ENCODE measurements at regions not wholly inside any gene's neighbourhood (a gene's known extent, or its start where the extent isn't known, plus 50 kb on each side); places are given as distances from the start of the nearest gene placed in this dataset.
"Not testable (repeated sequence)": the region's sequence is repeated elsewhere in the genome, so short reads cannot be mapped to it uniquely, and the experiment has no call there.

DNA sequence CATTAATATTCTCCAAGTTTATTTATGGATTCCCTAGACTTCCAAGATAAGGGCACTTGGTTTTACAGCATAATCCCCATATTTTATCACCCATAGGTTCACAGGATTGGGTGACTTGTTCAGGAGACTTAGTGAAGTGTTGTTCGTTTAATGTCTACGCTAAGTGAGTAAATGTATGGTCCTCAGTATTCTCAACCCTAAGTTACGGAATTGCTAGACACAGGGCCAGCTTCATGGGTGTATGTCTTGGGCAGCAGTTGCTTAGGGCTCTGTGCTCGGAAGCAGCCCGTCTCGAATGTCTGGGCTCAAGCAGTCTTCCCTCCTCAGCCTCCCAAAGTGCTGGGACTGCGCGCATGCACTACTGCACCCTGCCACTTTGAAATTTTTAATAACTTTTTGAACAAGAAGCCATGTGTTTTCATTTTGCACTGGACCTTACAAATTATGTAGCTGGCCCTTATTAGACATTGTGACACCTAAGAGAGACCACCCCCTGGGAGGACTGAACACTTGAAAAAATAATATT lies 91.5 kb upstream of the ZNF217 start:
- DNase-seq = no peak

GRCh38 chr20:53683506-53683905 lies 89.9 kb upstream of the ZNF217 start:
- DNase-seq = no peak

DNA sequence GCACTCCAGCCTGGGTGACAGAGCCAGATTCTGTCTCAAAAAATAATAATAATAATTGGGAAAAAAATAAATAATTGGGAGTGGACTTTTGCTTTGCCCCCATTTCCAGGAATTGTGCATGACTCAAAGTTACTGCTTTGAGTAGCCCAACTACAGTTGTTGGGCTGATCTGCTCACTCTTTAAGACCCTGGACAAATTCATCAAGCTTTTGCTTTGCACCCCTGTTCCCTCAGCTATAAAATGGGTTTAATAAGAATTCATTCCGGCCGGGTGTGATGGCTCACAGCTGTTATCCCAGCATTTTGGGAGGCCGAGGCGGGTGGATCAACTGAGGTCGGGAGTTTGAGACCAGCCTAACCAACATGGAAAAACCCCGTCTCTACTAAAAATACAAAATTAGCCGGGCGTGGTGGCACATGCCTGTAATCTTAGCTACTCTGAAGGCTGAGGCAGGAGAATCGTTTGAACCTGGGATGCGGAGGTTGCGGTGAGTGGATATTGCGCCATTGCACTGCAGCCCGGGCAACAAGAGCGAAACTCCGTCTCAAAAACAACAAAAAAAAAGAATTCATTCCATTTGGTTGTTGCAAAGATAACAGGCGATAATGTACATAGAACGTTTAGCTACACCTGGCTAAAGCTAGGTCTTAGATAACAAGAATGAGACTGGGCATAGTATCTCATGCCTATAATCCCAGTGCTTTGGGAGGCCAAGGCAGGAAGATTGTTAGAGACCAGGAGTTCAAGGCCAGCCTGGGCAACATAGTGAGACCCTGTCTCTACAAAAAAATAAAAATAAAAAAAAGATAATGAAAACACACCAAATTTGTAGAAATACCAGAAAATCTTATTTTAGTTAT lies 87.9 kb upstream of the ZNF217 start:
- DNase-seq = no peak

GRCh38 chr20:53679597-53680309 lies 86.1 kb upstream of the ZNF217 start:
- no peak for DNase-seq

DNA sequence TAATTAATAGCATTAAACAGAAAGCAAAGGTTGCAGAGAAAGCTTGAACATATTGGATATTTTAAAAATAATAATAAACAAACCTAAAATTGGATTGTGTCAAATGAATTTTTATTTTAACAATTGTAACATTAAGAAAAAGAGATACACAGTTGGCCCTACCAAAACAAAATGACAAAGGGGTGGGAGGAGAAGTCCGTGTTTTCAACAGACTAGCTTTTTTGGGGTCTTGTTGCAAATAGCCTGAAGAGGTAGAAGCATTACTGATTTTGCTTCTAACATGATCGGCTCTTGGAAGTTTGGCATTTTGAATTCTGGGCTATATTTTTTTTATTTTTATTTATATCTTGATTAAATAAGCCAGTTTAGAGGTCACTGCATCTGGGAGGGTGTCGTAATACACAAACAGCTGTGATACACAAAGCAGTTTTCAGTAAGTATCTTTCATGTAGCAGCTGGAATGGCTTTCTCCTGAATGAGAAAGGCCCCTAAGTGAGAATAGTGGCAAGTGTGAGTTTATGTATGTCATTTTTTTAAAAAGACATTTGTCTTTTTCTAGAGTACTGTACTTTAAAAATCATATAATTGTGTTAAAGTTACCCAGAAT lies 85.5 kb upstream of the ZNF217 start:
- no peak for DNase-seq

DNA sequence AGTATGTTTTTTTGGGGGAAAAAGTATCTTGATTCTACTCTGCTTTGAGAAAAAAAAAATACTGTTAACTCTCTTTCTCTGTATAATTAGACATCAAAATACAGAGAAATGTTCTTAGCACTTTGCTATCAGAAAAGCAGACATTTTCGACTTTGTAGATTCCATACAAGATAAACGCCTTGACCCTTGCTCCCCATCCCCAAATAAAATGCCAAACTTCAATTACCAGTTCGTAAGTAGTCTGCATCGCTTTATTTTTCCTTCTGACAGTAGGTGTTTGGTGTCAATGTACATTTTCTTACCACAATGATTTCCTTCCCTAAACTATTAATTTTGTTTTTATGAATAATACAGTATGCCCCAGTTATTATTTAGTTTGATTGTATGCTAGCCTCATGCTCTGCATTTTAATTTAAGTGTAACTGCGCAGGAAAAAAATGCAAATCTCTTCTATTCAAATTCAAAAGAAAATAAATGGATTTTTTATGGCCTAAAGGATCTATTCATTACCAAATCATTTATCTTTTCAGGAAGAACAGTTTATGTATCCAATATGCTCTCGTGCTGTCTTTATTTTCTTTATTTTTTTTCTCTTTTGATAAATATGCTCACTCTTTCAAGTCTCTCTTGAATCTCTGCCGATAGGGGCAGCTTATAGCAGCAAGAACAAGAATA lies 84.8 kb upstream of the ZNF217 start:
- DNase-seq = no peak

DNA sequence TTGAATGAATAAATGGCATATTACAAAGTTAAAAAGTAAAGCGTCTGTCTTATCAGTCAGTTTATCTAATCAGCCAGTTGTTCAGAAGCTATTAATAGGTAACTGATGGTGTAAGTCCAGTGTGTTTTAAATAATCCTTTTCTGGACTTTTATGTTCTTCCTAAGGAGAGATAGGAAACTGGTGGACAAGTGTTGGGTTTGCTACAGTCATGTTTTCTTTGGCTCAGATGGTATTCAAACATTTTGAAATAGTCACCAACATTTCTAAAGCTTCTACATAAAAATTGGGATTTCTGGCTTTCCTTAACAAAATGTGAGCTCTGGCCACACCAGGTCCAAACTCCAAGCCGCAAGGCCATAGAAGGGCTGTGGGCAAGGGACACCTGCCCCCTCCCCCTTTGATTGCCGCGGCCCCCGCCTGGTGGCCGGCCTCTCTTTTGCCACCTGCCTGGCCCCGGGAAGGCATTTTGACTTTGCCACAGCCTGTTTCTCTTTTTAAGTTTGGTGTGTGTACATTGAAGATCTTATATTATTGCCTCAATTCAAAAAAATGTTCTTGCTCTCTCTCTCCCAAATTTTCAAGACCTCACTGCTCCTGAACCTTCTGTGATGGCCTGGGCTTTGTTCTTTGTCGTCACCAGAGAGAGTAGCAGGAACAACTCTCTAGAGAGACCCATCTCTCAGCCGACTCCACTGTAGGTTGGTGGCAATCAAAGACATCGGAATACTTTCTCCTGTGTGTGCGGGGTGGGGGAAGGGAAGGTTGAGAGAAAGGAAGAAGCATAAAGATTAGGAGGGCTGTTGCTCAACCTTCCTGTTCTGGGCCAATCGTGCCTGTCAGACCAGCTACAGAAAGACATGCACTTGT lies 84.0 kb upstream of the ZNF217 start:
- no peak for DNase-seq

DNA sequence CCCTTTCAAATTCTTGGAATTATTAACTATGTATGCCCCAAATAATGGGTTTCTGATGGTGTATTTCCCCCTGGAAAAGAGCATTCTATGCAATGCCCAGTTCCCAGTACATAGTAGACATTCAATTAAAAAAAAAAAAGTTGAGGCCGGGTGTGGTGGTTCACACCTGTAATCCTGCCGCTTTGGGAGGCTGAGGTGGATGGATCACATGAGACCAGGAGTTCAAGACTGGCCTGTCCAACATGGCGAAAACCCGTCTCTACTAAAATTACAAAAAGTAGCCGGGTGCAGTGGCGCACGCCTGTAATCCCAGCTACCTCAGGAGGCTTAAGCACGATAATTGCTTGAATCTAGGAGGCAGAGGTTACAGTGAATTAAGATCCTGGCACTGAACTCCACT lies 83.3 kb upstream of the ZNF217 start:
- DNase-seq = no peak

- DNase-seq = no peak
Observed at GRCh38 chr20:53676519-53676822, 82.8 kb upstream of the ZNF217 start.

DNA sequence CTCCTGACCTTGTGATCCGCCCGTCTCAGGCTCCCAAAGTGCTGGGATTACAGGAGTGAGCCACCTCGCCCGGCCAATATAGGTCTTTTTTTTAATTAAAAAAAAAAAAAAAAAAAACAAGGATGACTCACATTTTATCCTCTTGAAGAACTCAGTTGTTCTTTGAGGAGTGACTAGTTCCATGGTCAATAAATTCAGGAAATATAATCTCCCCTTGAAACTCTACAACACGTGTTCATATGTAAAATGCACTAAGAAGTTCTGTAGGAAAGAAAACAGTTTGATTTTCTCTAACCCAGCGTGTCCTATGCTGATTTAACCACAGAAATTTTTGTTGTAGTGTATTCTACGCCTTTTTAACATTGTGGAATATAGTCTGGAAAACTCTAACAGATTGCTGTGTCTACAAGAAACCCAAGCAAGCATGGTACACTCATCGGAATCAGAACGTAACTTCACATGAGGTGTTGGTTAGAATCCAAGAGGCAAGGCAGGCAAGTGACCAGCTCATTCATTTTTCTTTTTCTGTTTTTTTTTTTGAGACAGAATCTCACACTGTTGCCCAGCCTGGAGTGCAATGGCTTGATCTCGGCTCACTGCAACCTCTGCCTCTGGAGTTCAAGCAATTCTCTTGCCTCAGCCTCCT lies 79.0 kb upstream of the ZNF217 start:
- DNase-seq = no peak

DNA sequence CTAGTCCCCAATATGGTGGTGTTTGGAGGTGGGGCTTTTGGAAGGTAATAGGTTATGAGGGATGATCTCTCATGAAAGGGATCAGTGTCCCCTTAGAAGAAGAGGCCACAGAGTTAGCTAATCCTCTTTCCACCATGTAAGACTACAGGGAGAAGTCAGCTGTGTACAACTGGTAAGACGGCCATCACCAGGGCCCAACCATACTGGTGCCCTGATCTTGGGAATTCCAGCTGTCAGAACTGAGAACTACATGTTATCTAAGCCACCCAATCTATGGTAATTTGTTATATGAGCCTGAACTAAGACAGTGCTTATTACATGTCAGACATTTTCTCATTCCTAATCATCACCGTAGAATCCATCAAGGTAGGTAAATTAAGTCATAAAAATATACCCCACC lies 77.7 kb upstream of the ZNF217 start:
- no peak for DNase-seq

DNA sequence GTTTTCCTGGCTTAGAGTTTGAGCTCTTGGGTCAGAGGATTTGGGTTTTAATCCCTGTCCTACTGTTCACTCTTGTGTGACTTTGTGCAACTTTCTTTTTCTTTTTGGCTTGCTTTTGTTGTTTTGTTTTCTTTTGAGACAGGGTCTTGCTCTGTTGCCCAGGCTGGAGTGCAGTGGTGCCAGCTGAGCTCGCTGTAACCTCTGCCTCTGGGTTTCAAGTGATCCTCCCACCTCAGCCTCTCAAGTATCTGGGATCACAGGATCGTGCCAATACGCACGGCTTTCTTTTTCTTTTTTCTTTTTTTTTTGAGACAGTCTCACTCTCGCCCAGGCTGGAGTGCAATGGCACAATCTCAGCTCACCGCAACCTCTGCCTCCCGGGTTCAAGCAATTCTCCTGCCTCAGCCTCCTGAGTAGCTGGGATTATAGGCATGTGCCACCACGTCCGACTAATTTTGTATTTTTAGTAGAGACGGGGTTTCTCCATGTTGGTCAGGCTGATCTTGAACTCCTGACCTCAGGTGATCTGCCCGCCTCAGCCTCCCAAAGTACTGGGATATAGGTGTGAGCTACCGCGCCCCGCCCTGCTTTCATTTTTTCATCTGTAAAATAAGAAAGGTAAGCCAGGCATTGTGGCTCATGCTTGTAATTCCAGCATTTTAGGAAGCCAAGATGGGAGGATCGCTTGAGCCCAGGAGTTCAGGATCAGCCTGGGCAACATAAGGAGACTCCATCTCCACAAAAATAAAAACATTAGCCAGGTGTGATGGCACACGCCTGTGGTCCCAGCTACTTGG lies 76.1 kb upstream of the ZNF217 start:
- DNase-seq = not testable (repeated sequence)

DNA sequence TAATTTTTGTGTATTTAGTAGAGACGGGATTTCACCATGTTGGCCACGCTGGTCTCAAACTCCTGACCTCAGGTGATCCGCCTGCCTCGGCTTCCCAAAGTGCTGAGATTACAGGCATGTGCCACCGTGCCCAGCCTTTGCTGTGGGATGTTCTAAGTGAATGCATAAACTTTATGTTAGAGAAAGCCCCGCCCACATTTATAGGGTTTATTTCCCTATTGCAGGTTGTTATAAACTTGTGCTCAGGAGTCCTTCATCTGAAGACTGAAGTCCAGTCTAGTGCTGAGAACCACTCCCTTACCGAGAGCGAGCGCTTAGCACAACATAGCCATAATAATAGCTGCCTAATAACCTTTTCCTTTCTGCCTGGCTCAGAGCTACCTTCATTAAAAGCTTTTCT lies 75.4 kb upstream of the ZNF217 start:
- DNase-seq = no peak

- no peak for DNase-seq
Observed at GRCh38 chr20:53666144-53666543, 72.5 kb upstream of the ZNF217 start.

- DNase-seq = no peak
Observed at GRCh38 chr20:53664121-53664520, 70.5 kb upstream of the ZNF217 start.

GRCh38 chr20:53663521-53663920 lies 69.9 kb upstream of the ZNF217 start:
- DNase-seq = not testable (repeated sequence)

- DNase-seq = no peak
Observed at GRCh38 chr20:53662595-53662994, 69.0 kb upstream of the ZNF217 start.

DNA sequence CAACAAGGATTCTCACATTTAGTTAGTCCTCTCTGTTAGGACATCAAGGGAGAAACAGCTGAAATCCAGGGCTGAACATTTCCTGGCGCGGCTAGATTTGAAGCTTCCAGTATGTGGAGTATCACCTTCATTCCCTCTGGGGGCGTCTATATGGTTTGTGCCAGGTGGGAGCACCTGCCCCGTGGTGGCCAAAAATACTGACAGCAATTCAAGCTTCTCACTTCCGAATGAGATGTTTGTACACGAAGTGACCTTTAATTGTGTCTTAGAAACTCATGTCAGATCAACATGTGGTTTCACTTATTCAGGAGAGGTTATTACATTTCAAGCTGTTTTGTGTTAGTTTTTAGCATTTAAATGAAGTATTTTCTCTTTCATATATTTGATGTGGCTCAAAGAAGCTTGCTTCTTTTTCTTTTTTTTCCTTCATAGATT lies 67.3 kb upstream of the ZNF217 start:
- DNase-seq = no peak

DNA sequence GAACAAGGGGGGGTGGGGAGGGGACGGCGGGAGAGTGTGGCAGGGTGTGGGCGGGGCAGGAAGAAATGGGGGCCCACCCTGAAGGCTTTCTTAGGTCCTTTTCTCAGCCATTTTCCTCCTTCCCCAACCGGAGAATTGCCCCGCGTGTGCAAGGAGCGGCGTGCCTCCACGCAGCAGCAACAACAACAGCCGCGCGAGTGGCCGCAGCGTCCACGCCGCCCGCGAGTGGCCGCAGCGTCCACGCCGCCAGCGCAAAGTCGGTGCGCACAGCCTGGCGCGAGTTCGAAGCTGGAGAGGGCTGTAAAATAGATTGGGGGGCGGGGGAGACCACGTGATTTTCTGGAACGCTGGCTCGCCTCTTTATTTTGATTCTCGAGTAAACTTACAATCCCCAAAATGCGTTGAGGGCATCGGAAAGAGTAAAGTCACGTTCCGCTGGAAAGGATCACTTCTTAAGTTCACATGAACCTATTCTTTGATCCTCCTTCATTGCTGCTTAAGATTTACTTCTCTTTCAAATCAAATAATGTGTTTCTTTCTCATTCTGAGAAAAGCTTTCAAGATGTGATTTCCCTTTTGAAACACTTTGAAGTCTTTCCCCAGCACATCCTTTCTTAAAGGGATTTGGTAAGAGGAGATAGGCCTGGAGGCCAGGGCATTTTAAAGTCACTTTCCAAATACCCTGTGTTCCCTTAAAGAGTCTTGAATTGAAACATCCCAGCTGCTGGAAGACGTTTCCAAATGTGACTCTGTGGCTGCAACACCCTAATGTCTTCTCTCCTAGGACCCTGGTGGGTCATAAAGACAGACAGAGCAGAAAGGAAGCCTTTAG lies 66.7 kb upstream of the ZNF217 start:
- peak; percentile 6 for DNase-seq

DNA sequence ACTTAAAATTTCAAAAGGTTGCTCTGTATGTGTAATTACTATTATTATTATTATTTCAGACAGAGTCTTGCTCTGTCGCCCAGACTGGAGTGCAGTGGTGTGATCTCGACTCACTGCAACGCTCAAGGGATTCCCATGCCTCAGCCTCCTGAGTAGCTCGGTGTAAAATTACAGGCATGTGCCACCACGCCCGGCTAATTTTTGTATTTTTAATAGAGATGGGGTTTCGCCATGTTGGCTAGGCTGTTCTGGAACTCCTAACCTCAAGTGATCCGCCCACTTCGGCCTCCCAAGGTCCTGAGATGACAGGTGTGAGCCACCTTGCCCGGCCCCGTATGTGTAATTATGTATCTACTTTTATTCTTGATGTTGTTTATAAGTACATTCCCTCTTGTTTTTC lies 65.3 kb upstream of the ZNF217 start:
- no peak for DNase-seq
